ENCODE measurements at regions not wholly inside any gene's neighbourhood (a gene's known extent, or its start where the extent isn't known, plus 50 kb on each side); places are given as distances from the start of the nearest gene placed in this dataset.

DNA sequence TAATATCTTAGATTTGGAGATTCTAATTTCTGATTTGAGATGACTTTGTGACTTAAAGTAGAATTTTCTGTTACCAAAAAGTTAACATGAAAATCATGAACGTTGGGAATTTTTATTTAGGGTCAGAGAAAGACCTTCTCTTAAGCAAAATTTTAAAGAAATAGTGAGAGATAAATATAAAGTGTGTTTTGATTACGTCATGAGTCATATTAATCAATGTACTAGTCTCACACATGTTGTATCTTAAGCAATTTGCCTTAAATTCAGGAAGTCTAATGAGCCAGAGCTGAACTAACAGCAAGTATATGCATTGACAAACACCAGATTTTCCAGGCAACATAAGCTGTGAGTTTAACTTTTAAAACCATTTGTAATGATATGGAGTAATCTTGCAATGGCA, 765.5 kb upstream of the SORCS1 start:
- TF ChIP-seq, protein P1, sequence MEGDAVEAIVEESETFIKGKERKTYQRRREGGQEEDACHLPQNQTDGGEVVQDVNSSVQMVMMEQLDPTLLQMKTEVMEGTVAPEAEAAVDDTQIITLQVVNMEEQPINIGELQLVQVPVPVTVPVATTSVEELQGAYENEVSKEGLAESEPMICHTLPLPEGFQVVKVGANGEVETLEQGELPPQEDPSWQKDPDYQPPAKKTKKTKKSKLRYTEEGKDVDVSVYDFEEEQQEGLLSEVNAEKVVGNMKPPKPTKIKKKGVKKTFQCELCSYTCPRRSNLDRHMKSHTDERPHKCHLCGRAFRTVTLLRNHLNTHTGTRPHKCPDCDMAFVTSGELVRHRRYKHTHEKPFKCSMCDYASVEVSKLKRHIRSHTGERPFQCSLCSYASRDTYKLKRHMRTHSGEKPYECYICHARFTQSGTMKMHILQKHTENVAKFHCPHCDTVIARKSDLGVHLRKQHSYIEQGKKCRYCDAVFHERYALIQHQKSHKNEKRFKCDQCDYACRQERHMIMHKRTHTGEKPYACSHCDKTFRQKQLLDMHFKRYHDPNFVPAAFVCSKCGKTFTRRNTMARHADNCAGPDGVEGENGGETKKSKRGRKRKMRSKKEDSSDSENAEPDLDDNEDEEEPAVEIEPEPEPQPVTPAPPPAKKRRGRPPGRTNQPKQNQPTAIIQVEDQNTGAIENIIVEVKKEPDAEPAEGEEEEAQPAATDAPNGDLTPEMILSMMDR (IDR thresholded peaks at IDR 0.05; ENCODE audit: low read depth, low read length, missing control alignments), result no peak
- H3K4me3 ChIP-seq (ENCODE audit: low read depth, low read length), result no peak overlapping the region
- DNase-seq (ENCODE audit: low read depth), result no peak

- DNase-seq (ENCODE audit: low read depth), result no peak
- no peak overlapping the region for H3K4me3 ChIP-seq (ENCODE audit: low read depth, low read length)
- TF ChIP-seq, protein P1 (IDR thresholded peaks at IDR 0.05; ENCODE audit: low read depth, low read length, missing control alignments), result no peak
Observed at GRCh38 chr10:107924458-107924857, 760.0 kb upstream of the SORCS1 start.

DNA sequence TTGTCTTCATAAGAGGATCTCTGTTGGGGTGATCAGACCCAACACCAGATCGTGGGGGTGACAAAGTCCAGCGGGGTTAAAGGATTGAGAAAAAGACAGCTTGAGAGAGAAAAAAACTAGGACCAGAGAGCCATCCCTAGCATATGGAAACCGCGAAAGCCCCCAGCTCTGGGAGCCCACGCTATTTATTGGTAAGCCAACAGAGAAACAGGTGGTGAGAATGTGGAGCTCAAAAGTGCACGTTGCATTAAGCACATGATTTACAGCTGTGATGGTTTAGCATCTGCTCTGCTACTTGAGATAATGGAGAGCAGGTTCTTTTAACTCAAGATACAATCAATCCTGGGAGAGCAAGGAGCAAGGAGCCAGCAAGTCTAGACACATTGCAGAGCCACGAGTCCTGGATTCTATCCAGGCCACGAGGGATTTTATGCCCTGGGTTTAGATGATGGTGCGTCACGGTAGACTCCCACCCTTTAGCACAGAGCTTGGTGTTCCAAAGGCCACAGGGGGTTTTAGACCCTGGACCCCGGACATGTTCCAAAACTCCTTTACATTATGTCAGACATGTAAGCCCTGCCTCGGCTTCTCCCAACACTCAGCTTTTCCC, 755.2 kb upstream of the SORCS1 start:
- DNase-seq (ENCODE audit: low read depth), result no peak
- TF ChIP-seq, protein P1 (IDR thresholded peaks at IDR 0.05; ENCODE audit: low read depth, low read length, missing control alignments), result no peak

DNA sequence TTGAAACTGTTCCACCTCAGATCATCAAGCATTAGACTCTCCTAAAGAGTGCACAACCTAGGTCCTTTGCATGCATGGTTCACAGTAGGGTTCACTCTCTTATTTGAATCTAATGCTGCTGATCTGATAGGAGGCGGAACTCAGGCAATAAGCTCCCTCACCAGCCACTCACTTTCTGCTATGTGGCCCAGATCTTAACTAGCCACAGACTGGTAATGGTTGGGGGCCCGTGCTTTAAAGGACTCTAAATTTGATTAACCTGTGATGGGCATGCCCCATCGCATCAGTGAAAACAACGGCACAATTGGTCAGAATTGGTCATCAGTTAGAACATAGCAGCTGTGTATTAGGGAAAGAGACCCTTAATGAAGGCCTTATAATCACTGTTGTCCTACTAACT, 753.7 kb upstream of the SORCS1 start:
- TF ChIP-seq, protein P1 (IDR thresholded peaks at IDR 0.05; ENCODE audit: low read depth, low read length, missing control alignments), result no peak
- no peak overlapping the region for H3K4me3 ChIP-seq (ENCODE audit: low read depth, low read length)
- DNase-seq (ENCODE audit: low read depth), result no peak

More for the DNA sequence above, 755.2 kb upstream of the SORCS1 start:
- H3K4me3 ChIP-seq (ENCODE audit: low read depth, low read length), result no peak overlapping the region

DNA sequence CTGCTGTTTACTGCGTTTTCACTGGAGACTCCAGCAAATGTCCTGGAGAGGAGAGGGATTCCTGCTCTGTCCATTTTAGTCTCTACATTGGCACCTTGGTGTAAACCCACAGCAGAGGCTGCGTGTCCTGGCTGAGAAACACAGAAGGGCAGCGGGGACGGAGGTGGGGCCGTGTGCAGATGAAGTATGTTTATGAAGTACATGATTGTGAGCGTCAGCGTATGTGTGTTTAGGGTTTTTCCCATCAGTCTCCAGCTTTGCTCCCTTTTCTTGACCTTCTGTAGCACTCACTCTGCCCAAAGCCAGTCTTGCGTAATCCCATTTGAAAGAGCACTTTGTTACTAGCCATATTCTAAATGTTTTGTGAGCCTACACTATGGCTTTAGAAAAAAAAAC, 750.7 kb upstream of the SORCS1 start:
- TF ChIP-seq, protein P1 (IDR thresholded peaks at IDR 0.05; ENCODE audit: low read depth, low read length, missing control alignments), result no peak

GRCh38 chr10:107914450-107915214, 750.1 kb upstream of the SORCS1 start:
- TF ChIP-seq, protein P1 (IDR thresholded peaks at IDR 0.05; ENCODE audit: low read depth, low read length, missing control alignments), result no peak
- no peak overlapping the region for H3K4me3 ChIP-seq (ENCODE audit: low read depth, low read length)
- DNase-seq (ENCODE audit: low read depth), result no peak

More for the DNA sequence above, 750.7 kb upstream of the SORCS1 start:
- no peak for DNase-seq (ENCODE audit: low read depth)
- H3K4me3 ChIP-seq (ENCODE audit: low read depth, low read length), result no peak overlapping the region
